MM.1S (cell line): ENCODE measurements at regions not wholly inside any gene's neighbourhood (a gene's known extent, or its start where the extent isn't known, plus 50 kb on each side); places are given as distances from the start of the nearest gene placed in this dataset.

Source experiments
- EZH2phosphoT487 ChIP-seq: fragments of 300-600 bp; sonication (generic); IDR thresholded peaks from 2 replicates; pipeline ENCODE4 v1.6.1; 2018; ENCODE audit warnings: antibody characterized with exemption, low read length
- TF ChIP-seq, protein P1 (sequence below): fragments of 300-600 bp; sonication (generic); IDR thresholded peaks from 2 replicates; pipeline ENCODE4 v1.5.1; 2016; ENCODE audit warnings: antibody characterized with exemption, low read length, mixed read lengths

DNA sequence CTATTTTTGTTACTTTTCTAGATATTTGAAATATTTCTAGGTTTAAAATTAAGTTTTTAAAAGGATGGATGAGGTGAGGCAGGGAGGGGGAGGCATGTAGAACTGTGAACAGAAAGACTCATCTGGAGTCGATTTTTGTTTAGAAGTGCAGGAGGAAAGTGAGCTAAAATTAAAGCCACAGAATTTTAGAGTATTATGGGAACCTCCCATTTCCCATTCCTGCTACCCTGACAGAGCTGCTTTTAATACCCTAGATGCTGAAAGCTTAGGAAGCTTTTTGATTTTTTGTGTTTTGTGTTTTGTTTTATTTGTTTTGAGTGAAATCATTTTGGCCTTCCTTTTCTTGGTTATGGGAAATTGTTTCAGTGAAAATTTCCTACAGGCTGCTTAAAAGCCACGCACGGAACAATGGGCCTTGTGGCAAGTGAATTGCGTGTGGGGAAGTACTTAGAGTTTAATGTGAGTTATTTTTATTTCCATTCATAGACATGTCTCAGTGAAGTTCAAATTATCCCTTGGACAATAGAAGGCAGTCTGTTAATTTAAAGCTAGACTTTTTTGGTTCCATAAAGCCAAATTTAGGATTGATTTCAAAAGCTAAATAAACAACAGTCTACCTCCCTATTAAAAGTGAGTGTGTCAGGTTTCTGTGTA, 102.0 kb upstream of the HDAC9 start:
- TF ChIP-seq, protein P1, sequence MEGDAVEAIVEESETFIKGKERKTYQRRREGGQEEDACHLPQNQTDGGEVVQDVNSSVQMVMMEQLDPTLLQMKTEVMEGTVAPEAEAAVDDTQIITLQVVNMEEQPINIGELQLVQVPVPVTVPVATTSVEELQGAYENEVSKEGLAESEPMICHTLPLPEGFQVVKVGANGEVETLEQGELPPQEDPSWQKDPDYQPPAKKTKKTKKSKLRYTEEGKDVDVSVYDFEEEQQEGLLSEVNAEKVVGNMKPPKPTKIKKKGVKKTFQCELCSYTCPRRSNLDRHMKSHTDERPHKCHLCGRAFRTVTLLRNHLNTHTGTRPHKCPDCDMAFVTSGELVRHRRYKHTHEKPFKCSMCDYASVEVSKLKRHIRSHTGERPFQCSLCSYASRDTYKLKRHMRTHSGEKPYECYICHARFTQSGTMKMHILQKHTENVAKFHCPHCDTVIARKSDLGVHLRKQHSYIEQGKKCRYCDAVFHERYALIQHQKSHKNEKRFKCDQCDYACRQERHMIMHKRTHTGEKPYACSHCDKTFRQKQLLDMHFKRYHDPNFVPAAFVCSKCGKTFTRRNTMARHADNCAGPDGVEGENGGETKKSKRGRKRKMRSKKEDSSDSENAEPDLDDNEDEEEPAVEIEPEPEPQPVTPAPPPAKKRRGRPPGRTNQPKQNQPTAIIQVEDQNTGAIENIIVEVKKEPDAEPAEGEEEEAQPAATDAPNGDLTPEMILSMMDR = no peak
- no peak for TF ChIP-seq EZH2phosphoT487
